ENCODE measurements at regions not wholly inside any gene's neighbourhood (a gene's known extent, or its start where the extent isn't known, plus 50 kb on each side); places are given as distances from the start of the nearest gene placed in this dataset.

DNA sequence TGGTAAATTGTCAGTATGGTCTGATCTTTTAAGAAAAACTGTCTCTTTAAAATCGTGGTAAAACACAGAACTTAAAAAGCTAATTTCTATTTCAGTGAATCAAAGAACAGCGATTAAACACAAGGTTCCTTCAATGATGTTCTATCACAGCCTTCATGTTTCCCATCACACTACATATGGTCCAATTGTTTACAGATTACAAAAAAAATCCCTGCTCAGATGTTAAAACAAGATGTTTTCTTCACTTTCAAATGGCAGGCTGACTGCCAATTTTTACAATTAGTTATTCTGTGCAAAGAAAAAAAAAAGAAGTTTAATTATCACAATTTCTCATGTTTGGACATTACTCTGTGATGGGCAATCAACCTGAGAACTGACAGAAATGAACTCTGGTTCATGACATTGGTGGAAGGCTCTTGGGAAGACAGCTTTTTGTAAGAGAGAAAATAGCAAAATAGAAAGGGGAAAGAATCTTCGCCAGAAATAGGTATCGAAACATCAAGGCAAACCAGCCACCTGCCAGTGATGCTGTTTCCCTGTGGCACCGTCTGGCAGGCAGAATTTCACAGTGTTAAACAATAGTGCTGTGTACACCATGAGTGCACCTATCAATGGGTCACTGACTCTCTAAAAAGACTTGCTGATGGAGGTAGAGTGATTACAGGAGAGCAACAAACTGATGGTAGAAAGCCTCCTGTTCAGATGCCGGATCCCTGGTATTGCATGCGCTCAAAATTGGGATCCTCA, 1020.0 kb upstream of the ARRDC3 start:
- no peak for DNase-seq (ENCODE audit: low read depth in 2 of 2)

DNA sequence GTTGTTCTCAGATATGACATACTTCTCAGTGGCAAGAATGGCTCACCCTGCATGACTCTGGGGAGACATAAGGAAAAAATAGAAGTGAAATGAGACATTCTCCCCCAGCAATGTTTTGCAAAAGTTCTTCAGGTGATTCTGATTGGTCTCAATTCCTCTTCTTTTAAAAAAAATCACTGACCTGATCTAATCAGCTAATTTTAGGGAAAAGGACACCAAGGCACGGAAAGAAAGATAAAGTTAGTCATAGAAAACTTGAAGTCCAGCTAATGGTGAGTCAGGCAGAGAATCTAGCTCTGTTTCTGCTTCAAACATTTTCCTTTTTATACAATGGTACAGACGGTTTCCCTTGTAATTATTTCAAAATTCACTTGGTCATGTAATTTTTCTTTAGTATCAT, 1018.9 kb upstream of the ARRDC3 start:
- DNase-seq (ENCODE audit: low read depth in 2 of 2): no peak

DNA sequence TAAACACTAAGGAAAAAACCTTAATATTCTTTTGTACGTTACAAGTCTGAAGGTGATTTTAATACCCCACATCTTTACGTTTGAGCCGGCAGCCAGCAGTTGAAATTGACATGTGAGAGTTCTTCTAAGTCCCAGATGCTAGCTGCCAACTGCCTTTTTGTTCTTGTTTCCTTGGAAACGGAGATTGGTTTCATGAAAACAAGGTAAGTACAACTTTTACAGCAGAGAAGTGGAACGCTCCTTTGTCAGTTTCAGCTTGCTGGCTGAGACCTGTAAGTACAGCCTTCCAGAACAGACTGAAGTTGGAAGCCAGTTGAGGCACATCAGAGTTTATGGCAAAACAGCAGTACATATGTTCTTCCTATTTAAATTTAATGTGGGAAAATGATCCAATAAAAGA, 1018.4 kb upstream of the ARRDC3 start:
- DNase-seq (ENCODE audit: low read depth in 2 of 2): no peak

GRCh38 chr5:92394936-92395335, 1011.8 kb upstream of the ARRDC3 start:
- DNase-seq (ENCODE audit: low read depth in 2 of 2): no peak

DNA sequence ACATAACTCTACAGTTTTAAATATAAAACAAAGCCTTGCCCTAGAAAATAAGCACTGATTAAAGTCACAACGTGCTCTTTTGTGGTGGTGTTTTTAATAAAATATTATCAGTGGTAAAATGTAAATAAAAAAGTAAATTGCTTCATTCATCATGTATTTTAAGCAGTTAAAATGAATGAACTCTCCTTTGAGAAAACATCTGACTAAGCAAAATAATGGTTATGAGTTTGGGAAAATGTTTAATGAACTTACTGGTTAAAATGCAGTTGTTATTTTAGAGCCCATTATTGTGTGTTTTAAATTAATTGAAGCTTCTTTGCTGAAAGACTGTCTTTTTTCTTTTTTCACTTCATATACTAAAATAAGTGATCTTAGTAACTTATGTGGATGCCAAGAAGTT, 1007.5 kb upstream of the ARRDC3 start:
- no peak for DNase-seq (ENCODE audit: low read depth in 2 of 2)

DNA sequence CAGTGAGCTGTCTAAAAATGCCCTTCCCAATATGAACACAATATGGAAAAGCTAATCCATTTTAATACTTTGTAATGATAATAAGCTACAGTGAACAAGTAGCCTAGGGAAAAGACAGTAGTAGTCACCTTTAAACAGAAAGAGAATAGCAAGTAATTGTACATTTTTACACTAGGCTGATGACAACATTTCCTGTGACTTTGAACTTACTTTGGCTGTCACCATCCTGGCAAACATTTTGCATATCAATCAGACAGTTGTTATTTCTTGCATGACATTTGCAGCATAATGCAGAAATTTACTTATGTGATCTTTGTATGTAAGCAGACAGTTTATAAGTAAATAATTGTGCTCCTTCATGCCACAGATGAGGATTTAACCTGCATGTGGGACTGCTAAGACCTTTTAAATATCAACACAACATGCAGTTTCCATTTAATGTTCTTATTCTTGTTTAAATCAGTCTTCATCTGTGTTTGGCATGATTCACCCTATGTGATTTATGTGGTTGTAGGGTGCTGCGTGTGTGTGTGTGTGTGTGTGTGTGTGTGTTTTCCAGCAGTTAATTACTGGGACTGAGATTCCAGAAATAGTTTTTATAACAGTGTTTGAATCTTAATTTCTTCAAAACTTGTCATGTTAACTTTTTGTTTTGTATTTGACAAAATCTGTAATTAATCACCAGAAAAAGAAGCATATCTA, 997.1 kb upstream of the ARRDC3 start:
- DNase-seq (ENCODE audit: low read depth in 2 of 2): no peak

DNA sequence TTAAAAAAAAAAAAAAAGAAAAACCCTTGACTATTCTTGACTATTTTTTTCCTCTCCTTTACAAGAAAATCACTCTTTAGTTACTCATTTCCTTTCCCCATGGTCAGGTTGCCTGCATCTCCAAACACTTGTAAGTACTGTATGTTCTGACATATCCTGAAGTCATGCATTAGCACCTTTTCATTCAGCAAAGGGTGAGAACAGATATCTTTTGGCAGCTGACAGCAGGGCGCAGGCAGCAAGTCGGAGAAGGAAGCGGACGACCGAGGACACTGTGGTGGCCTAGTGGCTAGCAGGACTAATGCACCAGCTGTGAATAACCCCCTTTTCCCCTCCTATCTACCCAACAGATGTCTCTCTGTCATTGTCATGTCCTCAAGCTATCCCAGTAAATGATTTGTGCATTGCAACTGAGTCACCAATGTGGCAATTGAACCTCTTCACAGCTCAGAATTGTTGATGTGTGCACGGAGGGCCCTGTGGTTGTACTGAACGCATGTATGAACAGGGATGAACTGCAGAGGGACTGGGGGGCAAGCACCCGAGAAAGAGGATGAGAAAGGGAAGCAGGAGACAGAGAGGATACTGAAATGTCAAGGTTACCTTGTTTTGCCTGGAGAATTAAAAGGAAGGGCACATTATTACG, 996.0 kb upstream of the ARRDC3 start:
- no peak for DNase-seq (ENCODE audit: low read depth in 2 of 2)

GRCh38 chr5:92374859-92375258, 991.7 kb upstream of the ARRDC3 start:
- no peak for DNase-seq (ENCODE audit: low read depth in 2 of 2)

DNA sequence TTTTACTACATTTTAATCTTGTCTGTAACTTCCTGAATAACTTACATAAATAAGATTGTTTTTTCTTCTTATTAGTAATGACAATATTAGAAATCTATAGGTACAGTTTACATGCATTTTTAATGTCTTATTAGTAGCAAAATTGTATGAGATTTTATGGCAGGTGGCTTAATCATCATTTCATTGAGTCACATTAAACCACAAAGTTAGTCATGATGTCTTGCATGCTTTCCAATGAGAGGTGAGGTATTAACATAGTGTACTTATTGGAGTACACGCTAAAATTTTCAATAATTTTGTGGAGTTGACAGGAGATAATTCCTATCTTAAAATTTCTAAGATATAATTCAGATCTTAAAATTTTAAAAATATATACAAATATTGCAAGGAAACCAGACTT, 989.6 kb upstream of the ARRDC3 start:
- DNase-seq (ENCODE audit: low read depth in 2 of 2): no peak

GRCh38 chr5:92371889-92372235, 988.7 kb upstream of the ARRDC3 start:
- DNase-seq (ENCODE audit: low read depth in 2 of 2): no peak

GRCh38 chr5:92371171-92371888, 988.2 kb upstream of the ARRDC3 start:
- DNase-seq (ENCODE audit: low read depth in 2 of 2): no peak

GRCh38 chr5:92370032-92370431, 986.9 kb upstream of the ARRDC3 start:
- DNase-seq (ENCODE audit: low read depth in 2 of 2): no peak

GRCh38 chr5:92369587-92369986, 986.5 kb upstream of the ARRDC3 start:
- DNase-seq (ENCODE audit: low read depth in 2 of 2): no peak

DNA sequence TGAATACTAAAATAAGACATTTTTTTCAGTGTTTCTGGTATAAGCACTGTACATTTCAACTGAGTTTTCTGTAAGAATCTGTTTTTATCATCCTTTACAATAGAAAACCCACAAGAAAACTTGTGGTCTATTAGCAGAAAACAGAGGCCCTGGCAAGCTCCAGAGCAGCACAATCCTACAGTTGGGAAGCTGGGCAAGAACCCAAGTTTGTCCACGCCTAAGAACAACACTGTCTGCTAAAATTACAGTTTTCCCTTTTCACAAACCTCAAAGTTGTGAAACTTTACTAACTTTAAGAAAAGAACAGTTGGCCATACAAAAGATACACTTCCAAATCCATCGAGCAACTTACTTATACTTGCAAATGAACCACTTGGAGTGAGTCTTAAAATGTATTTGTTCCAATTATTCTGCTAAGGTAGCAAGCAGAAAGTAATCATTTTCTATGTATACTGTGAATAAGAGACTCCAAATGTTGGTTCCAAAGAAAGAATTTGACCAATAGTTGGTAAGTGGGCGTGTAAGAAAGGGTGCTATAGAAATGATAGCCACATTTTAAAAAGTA, 982.0 kb upstream of the ARRDC3 start:
- peak; percentile 19 to 20 for DNase-seq (ENCODE audit: low read depth in 2 of 2)

DNA sequence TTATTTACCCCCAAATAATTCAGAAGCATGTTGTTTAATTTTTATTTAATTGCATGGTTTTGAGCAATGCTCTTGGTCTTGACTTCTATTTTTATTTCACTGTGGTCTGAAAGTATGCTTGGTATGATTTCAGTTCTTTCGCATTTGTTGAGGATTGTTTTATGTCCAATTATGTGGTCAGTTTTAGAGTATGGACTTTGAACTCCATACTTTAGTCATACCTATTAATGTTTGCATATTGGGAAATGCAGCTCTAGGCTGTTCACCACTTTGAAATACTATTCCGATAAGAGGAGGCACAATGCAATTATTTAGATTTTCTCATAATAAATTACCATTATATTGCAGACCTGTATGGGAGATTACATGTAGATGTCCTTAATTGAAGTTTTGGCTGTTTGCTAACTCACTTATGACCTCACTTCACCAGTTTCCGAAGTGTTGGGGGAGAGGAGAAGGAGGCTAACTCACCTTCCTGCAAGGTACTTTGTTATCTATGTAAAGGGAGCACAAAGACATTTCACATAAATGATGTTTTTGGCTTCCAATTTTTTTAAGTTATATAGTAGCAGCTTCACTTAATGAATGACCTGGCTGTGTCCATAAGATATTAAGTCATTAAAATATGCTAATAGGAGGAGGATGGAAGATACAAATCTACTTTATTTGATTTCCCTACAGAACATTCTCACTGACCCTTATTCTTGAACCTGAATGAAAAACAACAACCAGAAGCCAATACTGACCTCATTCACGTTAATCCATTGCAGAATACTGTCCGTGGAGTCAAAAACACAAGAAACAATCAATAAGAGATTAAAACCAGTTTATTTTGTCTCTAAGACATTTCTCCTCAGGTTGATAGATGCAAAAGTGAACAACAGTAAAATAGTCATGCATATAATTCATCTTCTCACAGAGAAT, 970.3 kb upstream of the ARRDC3 start:
- DNase-seq (ENCODE audit: low read depth in 2 of 2): no peak

- DNase-seq (ENCODE audit: low read depth in 2 of 2): peak; percentile 19 to 33
Observed at GRCh38 chr5:92337772-92338234, 954.7 kb upstream of the ARRDC3 start.

- DNase-seq (ENCODE audit: low read depth in 2 of 2): no peak
Observed at GRCh38 chr5:92332039-92332438, 948.9 kb upstream of the ARRDC3 start.

- DNase-seq (ENCODE audit: low read depth in 2 of 2): no peak
Observed at GRCh38 chr5:92330365-92330764, 947.2 kb upstream of the ARRDC3 start.

DNA sequence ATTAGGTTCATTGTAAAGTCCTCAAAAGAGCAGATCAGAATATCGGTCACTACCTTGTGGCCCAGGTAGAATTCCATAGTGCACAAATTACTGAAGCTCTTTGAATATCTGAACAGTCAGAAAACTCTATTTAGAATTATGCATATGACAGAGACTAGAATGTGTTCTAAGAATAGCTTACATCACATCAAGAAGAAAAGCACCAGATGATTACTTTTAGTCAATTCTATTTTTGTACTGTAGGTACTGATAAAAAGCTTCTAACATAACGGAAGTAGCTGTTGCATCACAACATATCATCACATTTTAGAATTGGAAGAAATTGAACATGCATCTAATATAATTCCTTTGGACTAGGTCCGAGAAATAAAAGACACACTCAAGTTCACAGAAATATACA, 946.6 kb upstream of the ARRDC3 start:
- DNase-seq (ENCODE audit: low read depth in 2 of 2): no peak

GRCh38 chr5:92328584-92329259, 945.6 kb upstream of the ARRDC3 start:
- no peak for DNase-seq (ENCODE audit: low read depth in 2 of 2)

Data from fibroblast of skin of left biceps (primary cell).